ENCODE measurements at regions not wholly inside any gene's neighbourhood (a gene's known extent, or its start where the extent isn't known, plus 50 kb on each side); places are given as distances from the start of the nearest gene placed in this dataset.
"Not testable (repeated sequence)": the region's sequence is repeated elsewhere in the genome, so short reads cannot be mapped to it uniquely, and the experiment has no call there.

DNA sequence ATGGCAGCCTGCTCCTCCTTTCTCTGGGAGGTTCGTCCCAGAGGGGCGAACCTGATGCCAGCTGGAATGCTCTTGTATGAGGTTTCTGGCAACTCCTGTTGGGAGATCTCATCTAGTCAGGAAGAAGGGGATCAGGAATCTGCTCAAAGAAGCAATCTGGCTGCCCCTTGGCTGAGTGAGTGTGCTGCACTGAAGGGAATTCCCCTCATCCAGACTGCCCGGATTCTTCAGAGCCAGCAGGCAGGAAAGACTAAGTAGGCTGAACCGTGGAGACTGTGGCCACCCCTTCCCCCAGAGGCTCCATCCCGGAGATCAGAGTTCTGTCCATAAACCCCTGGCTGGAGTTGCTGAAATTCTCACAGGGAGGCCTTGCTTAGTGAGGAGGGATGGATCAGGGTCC is 476.0 kb downstream of the CSNK1G3 start:
- no peak for DNase-seq

DNA sequence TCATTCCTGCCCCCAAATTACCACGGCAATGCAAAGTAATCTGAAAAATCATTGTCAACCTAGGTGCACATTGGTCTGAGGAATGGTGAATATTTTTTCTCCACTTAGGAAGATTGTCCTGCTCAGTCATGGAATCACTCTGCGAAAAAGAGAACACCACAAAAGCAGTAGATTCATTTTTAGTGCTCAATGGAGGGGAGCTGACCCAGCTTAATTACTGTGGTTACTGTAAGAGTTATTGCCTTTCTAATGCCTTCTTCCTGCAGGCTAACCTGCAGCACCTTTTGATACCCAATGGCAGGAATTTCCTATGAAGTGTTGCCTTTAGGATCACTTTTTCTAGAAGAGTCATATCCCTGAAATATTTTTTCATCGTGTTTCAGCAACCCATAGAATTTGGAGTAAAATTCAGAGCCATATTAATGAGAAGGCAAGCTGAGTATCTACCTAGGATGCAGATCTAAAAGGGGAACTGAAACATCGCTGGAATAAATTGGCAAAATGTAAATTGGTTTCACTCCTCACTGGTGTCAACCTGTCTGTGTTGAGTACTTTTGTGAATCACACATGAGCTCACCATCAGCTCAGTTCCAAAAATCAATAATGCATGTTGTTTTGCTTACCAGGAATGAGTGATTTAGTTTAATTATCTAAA is 464.5 kb downstream of the CSNK1G3 start:
- no peak for DNase-seq

DNA sequence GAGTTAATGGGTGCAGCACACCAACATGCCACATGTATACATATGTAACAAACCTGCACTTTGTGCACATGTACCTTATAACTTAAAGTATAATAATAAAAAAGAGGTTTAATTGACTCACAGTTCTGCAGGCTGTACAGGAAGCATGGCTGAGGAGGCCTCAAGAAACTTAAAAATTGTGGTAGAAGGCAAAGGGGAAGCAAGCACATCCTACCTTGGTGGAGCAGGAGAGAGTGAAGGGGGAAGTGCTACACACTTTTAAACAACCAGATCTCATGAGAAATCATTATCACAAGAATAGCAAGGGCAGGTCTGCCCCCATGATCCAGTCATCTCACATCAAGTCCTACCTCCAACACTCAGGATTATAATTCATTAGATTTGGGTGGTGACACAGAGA is 463.5 kb downstream of the CSNK1G3 start:
- not testable (repeated sequence) for DNase-seq

DNA sequence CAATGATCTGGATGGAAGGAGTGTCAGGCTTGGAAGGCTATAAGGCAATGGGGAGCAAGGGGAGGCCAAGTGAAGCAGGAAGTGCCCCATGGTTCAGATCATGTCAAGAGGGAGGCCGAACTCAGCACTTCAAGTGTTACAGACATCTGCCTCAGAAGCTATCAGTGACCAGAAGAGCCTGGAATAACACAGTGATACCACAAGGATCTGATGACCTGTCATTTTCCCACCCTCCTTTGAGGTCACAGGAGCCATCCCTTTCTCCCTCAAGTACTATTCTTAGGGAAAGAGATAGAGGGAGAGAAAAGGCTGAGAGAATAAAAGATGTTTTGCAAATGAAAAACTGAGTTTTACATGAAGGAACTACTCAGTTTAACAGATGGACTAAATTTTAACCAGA is 454.8 kb downstream of the CSNK1G3 start:
- no peak for DNase-seq

DNA sequence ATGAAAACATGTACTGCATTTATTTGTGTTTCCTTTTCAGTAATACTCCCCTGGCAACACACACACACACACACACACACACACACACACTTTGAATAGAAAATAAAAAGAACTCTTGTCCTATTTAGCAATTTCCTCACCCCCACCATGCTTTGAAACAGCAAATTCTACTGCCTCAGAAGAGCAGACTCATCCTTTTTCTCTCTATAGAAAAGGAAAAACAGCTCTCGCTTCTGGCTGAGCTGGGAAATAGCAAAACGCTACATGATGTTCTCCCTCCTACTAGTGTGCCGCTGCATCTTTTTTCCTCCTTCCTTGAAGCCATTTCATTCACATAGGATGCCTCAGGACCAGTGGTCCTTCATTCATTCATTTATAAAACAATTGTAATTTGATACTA is 453.6 kb downstream of the CSNK1G3 start:
- no peak for DNase-seq

DNA sequence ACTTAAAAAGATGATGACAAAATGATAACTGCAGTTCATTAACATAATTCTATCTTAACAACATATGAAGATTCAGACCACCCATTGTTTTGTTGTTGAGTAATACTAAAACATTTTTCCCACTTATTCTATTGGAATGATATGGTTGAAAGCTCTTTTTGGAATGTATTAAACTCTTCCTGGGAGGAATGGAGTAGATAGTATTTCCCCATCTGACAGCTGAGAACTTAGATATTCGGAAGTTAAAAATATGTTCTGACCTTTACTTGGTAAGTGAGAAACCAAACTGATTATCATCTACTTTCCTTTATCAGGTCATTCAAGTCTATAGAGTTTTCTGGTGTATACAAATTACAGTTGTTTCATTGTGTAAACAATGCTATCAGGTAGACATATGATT is 452.9 kb downstream of the CSNK1G3 start:
- DNase-seq = no peak

DNA sequence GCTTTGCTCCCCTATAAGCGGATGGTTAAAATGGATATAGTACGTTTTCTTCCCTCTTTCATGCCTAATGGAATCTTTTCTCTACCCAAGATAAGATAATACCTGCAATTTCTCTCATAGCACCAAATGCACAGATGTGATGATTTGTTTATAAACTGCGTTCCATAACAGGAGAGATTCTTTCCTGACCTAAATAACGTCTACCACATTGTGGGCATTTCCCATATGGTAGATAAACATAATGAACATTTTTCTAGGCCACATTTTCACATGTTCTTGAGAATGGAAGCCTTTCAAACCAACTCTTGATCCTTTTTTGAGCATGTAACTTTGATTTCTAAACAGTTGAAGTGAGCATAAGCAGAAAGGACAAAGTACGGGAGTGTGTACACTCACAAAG is 448.5 kb downstream of the CSNK1G3 start:
- DNase-seq = no peak

DNA sequence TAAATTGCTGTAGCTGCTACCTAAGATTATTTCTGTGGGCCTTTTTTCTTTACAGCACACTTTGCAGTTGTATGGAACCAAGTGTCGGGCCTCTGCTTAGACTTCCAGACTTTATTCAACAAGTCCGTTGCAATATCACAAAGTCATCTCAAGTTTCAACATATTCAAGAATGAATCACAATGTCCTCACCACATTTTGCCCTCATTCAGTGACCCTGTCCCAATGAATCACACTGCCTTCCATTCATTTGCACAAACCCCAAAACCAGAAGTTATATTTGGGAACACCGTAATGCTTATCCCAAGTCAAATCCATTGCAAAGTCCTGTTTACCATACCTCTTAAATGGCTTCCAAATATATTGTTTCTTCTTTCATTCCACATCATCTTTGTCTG is 439.6 kb downstream of the CSNK1G3 start:
- DNase-seq = no peak

DNA sequence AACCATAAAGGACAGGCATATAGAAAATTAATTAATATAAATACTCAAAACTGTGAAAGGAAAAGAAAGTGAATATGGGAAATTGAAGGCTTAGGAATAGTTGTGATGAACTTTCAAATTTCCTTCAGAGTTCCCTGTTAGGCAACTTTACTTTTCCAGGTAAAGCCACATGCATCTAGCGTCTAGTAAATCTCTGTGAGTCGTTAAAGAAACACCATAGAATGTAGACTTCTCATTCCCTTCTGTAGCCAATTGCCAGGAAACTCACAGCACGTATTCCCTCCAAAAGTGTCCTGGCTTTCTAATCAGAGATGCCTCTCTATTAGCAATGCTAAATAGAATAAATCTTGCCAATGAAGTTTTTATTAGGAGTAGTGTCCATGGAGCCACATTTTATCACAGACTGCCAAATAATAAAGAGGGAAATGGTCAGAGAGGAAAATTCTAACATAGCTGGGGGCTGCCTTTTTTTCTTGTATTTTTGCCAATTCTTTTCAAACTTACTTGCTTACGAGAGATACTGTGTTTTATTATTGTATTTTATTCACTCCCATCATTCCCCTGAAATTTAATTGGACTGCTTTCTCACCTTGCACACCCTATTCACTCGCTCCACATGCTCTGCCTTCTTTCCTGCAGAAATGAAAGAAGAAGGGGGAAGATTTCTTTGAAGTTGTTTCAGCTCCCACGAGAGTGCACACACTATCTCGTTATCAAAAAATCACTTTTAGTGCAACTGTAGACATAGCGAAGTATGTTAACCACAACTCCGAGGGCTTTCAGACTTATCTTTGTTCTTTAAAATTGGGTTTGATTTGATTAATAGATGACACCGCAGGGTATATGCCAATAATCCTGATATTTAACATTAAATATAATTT is 439.0 kb downstream of the CSNK1G3 start:
- DNase-seq = no peak

DNA sequence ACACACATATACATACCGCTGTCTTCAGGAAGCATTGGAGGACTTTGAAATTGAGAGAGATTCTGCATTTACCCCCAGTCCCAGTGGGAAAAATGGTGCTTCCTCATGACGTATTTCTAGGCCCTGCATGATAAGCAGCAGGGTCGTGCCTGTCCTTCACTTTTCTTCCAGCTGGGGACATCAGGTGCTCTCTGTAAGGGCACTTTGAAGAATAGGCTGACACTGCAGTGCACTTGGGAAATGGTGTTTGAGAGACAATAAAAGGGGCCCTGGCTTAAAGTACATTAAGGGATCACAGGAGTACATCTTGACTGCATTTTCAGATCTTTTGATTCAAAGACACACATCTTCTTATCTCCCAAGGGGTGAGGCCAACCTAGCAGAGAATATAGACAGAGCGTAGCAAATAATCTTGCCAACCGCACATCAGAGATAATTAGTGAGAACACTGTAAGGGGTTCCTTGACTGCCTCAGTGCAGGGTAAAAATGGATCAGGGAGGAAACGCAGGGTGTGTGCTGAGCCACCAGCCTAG is 437.9 kb downstream of the CSNK1G3 start:
- no peak for DNase-seq

DNA sequence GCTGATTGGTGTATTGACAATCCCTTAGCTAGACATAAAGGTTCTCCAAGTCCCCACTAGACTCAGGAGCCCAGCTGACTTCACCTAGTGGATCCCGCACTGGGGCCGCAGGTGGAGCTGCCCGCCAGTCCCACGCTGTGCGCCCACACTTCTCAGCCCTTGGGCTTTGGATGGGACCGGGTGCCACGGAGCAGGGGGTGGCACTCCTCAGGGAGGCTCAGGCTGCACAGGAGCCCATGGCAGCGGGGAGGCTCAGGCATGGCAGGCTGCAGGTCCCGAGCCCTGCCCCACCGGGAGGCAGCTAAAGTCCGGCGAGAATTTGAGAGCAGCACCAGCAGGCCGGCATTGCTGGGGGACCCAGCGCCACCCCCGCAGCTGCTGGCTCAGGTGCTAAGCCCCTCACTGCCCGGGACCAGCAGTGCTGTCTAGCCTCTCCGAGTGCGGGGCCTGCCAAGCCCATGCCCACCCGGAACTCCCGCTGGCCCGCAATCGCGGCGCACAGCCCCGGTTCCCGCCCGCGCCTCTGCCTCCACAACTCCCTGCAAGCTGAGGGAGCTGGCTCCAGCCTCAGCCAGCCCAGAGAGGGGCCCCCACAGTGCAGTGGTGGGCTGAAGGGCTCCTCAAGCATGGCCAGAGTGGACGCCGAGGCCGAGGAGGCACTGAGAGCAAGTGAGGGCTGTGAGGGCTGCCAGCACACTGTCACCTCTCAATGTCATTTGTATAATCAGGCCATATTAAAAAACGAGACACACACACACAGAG is 437.2 kb downstream of the CSNK1G3 start:
- DNase-seq = no peak

DNA sequence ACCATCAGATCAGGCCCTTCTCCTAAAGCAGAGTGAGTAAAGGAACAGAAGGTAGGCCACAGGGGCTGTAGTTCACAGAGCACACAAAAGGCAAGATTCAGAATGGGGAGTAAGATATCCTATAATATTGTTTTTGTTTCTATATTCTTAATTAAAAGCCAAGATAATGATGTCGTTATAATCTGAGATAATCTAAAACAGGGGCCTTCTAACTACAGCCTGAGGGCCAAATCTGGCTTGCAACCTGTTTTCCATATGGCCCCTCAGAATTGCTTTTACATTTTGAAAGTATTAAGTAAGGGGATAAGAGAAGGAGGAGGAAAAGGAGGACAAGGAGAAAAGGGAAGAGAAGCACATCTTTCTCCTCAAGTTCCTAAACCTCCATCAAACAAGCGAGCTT is 435.8 kb downstream of the CSNK1G3 start:
- no peak for DNase-seq

DNA sequence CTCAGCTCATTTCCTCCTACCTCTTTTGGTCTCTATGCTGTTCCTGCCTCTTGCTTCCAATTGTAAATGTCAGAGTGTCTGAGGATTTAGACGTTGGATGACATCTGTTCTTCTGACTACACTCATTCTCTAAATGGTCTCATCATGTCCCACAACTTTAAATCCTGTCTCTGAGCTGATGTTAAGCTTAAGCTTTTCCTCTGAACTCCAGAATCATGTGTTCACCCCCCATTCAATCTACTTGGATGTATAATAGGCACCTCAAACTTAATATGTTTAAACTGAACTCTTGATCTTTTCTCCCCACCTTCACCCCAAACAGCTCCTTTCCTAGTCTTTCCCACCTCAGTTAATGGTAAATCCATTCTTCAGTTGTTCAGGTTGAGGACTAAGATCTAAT is 433.6 kb downstream of the CSNK1G3 start:
- DNase-seq = no peak

DNA sequence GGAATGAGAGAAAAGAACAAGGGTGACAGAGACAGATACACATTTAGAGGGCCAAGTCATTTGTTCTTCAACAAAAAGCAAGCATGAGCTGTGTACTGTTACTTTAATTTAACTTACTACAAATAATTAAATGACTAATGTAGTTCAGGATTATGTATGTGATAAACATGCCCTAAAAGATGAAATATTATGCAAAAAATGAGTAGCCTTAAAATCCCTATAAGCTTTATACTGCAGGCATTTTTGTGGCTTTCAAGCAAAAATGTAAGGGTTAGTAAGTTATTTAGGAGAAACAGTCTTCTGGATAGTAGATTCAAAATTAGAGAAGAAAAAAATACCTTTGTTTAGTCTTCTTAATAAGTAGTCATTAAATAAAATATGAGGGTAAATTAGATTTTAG is 431.2 kb downstream of the CSNK1G3 start:
- DNase-seq = no peak

DNA sequence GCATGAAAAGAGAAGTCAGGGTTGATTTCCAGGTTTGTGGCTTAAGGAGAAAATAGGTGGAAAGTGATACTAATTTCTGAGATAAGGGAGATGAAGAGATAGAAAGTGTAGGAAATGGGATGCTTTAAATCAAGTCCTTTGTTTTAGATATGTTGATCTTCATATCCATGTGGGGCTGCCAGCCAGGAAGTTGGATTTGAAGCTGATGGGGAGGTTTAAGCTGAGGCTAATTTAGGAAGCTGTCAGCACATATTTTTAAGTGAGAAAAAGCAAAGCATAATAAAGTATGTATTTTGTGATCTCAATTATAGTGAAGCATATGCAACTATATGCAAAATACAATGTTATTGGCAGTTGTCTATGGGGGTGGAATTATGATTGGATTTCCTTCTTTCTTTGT is 428.4 kb downstream of the CSNK1G3 start:
- DNase-seq = no peak

DNA sequence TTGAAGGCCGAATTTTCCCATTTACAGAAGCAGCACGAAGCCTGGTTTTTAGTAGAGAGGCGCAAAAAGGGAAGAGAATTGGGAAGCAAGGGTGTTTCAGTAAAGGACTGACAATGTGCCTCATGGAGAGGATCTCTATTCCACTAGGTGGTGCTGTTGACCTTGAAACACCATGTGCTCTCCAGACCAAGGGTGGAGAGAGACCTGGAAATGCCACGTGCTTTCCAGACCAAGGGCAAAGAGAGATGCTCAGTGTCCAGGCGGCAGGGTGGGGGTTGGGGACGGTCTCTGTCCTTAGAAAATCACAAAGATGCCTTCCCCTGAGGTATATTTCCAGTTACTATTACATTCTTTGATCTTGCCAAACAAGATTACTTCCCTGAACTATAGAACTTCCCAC is 425.3 kb downstream of the CSNK1G3 start:
- DNase-seq = no peak

DNA sequence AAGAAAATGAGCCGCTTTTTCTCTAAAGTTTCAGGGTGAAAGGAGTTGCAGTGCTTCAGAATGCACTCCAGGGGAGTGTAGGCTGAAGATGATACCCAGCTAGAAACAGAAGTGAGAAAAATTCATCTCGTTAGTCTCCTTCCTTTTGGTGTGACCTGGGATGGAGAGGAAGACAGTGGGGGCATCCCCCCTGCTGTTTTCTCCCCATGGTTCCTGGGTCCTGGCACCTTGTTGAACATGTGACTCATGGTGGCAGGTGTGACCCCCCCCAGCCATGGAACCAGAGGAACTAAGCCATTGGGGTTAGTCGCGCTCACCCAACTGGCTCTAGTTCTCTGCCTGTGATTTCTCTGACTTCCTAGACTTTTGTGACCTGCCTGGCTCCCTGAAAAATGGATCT is 424.6 kb downstream of the CSNK1G3 start:
- no peak for DNase-seq

DNA sequence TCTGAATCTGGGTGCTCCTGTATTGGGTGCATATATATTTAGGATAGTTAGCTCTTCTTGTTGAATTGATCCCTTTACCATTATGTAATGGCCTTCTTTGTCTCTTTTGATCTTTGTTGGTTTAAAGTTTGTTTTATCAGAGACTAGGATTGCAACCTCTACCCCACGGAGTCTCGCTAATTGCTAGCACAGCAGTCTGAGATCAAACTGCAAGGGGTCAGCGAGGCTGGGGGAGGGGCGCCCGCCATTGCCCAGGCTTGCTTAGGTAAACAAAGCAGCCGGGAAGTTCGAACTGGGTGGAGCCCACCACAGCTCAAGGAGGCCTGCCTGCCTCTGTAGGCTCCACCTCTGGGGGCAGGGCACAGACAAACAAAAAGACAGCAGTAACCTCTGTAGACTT is 421.8 kb downstream of the CSNK1G3 start:
- not testable (repeated sequence) for DNase-seq

DNA sequence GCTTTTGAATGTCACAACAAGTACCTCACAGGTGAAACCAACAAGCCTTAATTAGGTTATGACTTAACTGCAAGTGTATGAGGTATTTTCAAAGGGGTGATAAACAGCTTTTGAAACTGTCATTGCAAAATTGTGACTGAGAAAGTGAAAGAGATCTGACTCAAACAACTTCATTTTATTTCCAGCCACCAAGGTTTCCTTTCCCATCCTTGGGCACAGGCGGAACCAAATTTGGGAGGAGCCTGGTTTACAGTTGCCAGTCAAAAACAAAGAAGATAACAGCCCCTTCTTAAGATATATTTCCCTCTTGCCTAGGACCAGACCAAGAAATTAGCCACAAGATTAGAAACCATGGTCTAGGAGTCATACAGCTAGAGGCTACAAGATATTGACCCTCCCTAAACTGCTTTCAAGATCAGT is 417.1 kb downstream of the CSNK1G3 start:
- DNase-seq = no peak

DNA sequence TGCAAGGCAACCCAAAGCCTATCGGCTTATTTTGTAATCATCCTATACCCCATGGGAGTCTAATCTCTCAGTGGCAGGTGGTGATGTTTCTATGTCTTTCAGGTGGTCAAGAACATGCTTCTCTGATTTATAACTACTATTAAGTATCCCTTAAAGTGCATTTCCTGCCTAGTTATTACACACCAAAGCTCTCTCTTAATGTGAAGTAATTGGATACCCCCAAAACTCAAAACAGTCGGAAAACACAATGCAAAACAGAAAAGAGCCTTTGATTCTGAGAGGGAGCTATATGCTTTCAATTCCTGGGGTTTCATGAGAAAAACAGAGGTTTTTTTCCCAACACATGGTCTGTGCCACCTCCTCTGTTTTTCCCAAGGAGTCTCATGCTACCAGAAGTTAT is 416.4 kb downstream of the CSNK1G3 start:
- no peak for DNase-seq

DNA sequence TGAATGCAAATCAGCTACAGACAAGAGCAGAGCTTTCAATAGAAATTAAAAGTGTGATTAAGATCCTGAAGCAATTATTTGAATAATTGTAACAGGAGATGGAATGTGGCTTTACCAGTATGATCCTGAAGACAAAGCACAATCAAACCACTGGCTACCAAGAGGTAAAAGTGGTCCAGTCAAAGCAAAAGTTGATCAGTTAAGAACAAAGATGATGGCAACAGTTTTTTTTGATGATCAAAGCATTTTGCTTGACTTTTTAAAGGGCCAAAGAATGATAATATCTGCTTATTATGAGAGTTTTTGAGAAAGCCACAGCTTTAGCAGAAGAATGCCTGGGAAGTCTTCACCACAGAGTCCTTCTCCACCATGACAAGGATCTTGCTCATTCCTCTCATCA is 409.2 kb downstream of the CSNK1G3 start:
- no peak for DNase-seq

DNA sequence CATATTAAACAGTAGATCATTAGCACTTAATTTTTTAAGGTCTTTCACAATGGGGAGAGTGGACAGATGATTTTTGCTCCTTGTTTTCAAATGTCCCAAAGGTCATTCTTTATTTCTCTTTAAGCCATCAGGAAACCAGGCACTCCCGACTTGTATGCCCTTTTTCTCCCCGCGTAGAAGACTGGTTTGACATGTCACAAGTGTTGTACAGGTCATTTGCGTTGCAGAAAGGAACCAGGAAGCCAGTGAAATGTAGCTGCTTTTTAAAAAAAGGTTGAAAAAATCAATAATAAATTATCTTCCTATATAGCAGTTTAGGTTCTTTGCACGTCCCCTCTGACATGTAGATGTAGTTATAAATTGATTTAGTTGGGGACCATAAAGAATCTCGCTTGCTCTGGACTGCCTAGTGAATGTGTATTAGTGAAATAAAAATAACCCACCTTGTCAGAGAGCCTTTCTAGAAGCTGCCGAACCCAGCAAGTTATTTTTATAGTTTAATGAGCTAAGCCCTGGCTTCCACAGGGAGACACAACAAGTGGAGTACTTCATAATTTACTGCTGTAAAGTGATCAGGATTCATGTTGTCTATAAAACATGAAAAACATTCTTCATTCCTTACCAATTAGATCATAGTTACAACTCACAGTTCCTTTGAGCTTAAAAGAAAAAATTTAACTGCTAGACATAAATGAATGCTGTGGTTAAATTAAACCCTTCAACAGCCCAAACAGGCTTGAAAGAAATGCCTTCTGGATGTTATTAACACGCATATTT is 404.6 kb downstream of the CSNK1G3 start:
- no peak for DNase-seq

DNA sequence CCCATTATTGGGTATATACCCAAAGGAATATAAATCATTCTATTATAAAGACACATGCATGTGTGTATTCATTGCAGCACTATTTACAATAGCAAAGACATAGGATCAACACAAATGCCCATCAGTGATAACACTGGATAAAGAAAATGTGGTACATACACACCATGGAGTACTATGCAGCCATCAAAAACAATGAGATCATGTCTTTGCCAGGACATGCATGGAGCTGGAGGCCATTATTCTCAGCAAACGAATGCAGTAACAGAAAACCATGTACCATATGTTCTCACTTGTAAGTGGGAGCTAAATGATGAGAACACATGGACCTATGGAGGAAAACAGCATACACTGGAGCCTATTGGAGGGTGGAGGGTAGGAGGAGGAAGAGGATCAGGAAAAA is 402.4 kb downstream of the CSNK1G3 start:
- DNase-seq = no peak
